ENCODE measurements at regions not wholly inside any gene's neighbourhood (a gene's known extent, or its start where the extent isn't known, plus 50 kb on each side); places are given as distances from the start of the nearest gene placed in this dataset.

DNA sequence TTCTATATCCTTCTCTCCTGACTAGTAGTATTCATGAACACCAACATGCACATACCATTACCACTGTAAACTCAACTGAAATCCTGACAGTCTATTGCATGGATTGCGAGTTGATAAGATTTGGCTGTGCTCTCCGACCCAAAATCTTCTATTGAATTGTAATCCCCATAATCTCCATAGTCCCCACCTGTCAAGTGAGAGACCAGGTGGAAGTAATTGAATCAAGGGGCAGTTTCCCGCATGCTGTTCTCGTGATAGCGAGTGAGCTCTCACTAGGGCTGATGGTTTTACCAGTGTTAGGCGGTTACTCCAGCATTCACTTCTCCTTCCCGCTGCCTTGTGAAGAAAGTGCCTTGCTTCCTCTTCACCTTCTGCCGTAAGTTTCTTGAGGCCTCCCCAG, 261.8 kb downstream of the PHF14 start:
- no peaks in the 10 kb centered on the region for H3K36me3 ChIP-seq
- DNase-seq = no peak
- intact Hi-C loops (cut with DNase I) = no loop called here

DNA sequence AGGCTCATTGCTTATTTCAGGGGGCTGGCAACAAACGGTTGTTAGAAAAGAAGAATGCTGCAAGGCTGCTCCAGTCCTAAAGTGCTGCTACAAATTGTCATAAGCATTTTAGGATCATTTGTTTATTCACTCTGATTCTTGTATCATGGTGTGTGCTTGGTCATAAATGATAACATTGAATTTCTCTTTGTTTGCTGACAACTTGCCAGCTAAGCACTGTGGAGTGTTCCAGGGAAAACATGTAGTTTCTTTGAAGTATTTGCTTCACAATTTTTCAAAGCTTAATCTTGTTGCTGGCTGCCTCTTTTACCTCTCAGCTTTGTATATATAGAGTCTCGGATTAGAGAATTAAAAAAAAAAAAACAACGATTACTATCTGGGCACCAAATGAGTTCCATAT, 263.0 kb downstream of the PHF14 start:
- no peaks in the 10 kb centered on the region for H3K4me1 ChIP-seq
- TF ChIP-seq, protein P1, sequence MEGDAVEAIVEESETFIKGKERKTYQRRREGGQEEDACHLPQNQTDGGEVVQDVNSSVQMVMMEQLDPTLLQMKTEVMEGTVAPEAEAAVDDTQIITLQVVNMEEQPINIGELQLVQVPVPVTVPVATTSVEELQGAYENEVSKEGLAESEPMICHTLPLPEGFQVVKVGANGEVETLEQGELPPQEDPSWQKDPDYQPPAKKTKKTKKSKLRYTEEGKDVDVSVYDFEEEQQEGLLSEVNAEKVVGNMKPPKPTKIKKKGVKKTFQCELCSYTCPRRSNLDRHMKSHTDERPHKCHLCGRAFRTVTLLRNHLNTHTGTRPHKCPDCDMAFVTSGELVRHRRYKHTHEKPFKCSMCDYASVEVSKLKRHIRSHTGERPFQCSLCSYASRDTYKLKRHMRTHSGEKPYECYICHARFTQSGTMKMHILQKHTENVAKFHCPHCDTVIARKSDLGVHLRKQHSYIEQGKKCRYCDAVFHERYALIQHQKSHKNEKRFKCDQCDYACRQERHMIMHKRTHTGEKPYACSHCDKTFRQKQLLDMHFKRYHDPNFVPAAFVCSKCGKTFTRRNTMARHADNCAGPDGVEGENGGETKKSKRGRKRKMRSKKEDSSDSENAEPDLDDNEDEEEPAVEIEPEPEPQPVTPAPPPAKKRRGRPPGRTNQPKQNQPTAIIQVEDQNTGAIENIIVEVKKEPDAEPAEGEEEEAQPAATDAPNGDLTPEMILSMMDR (IDR thresholded peaks at IDR 0.05) = no peak
- H3K27me3 ChIP-seq = no peaks in the 10 kb centered on the region
- intact Hi-C loops (cut with DNase I) = no loop called here
- no peaks in the 10 kb centered on the region for H3K9me3 ChIP-seq
- no peak overlapping the region for H3K9ac ChIP-seq (ENCODE audit: low read depth in 2 of 2, low read length in 2 of 2)
- DNase-seq = no peak
- H3K27ac ChIP-seq = no peak overlapping the region
- H3K36me3 ChIP-seq = no peaks in the 10 kb centered on the region
- H3K4me3 ChIP-seq = no peak overlapping the region

More for the DNA sequence above, 261.8 kb downstream of the PHF14 start:
- Histone ChIP-seq H3K27ac (no peak overlapping the region), H3K9ac (ENCODE audit: low read depth in 2 of 2, low read length in 2 of 2) (no peak overlapping the region), H3K27me3 (no peaks in the 10 kb centered on the region), H3K4me1 (no peaks in the 10 kb centered on the region), H3K4me3 (no peak overlapping the region), H3K9me3 (no peaks in the 10 kb centered on the region)
- TF ChIP-seq, protein P1 (IDR thresholded peaks at IDR 0.05) = no peak

DNA sequence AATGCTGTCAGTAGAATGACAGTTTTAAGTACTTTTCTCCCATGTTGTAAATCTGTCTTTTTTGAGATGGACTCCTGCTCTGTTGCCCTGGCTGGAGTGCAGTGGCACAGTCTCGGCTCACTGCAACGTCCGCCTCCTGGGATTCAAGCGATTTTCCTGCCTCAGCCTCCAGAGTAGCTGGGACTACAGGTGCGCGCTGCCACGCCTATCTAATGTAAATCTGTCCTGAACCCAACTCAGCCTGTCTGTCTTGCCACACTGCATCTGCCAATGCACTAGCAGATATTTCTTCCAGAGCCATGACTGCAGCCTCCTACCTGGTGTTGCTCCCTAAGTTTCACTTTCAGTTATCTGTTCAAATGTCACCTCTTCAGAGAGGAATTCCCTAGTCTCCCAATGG, 264.1 kb downstream of the PHF14 start:
- no peaks in the 10 kb centered on the region for H3K36me3 ChIP-seq
- no peaks in the 10 kb centered on the region for H3K9me3 ChIP-seq
- peak overlapping the region; percentile 13 for H3K4me3 ChIP-seq
- H3K27me3 ChIP-seq = no peaks in the 10 kb centered on the region
- TF ChIP-seq, protein P1 (IDR thresholded peaks at IDR 0.05) = no peak
- DNase-seq = peak; percentile 32
- no peaks in the 10 kb centered on the region for H3K4me1 ChIP-seq
- no peak overlapping the region for H3K9ac ChIP-seq (ENCODE audit: low read depth in 2 of 2, low read length in 2 of 2)
- H3K27ac ChIP-seq = no peak overlapping the region
- intact Hi-C loops (cut with DNase I) = no loop called here

DNA sequence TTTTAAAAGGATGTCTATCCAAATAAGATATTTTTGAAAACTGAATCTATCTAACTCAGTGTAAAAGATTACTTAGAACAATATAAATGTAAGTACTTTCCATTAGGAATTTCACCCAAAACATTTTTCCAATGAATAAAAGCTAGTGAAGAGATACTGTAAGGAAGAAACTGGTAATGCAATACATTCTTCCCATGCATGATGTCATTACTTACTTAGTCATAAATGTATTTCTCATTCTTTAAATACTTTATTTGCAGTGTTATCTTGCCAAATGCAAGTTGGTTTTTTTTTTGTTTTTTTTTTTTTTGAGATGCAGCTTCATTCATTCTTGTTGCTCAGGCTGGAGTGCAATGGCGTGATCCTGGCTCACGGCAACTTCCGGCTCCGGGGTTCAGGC, 265.6 kb downstream of the PHF14 start:
- intact Hi-C loops (cut with DNase I) = no loop called here
- Histone ChIP-seq H3K4me3 (no peak overlapping the region), H3K27me3 (no peaks in the 10 kb centered on the region), H3K36me3 (no peaks in the 10 kb centered on the region), H3K27ac (no peak overlapping the region), H3K9ac (ENCODE audit: low read depth in 2 of 2, low read length in 2 of 2) (no peak overlapping the region), H3K4me1 (no peaks in the 10 kb centered on the region), H3K9me3 (no peaks in the 10 kb centered on the region)
- DNase-seq = no peak
- TF ChIP-seq, protein P1 (IDR thresholded peaks at IDR 0.05) = no peak

DNA sequence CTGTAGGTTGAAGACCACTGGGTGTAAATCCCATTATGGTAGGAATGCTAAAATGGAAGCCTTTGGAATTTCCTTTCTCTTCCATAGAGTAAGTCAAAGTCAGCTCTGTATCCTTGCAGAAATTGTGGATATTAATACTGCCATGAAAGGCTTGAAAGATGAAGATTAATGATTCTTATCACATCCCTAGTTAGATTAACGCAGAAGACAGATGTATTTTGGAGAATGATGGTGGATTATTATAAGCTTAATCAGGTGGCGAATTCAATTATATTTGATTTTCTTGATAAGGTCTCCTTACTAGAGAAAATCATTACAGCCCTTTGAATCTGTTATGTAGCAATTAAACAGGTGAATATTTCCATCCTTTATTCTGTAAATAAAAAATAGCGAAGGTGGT, 270.1 kb downstream of the PHF14 start:
- no peaks in the 10 kb centered on the region for H3K27me3 ChIP-seq
- H3K36me3 ChIP-seq = no peaks in the 10 kb centered on the region
- no peak overlapping the region for H3K27ac ChIP-seq
- H3K9ac ChIP-seq (ENCODE audit: low read depth in 2 of 2, low read length in 2 of 2) = no peak overlapping the region
- TF ChIP-seq, protein P1 (IDR thresholded peaks at IDR 0.05) = no peak
- H3K9me3 ChIP-seq = no peaks in the 10 kb centered on the region
- intact Hi-C loops (cut with DNase I) = no loop called here
- no peak for DNase-seq
- no peaks in the 10 kb centered on the region for H3K4me1 ChIP-seq
- H3K4me3 ChIP-seq = no peak overlapping the region

DNA sequence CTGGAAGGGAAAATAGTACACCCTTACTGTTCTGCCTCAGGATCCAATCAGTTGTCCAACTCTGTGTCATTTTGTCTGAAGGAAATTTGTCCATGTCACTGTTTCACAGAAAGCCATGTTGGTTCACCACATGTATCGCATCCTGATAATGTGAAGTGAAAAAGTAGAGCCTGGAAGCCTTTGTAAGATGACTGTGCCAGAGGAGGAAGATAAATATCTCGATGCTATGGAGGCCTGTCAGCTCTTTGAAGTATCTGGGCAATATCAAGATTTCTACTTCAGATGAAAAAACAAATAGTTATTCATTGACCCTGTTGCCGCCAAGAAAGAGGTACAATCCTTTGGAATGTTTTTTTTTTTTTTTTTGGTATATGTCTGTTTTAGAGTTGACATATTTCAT, 270.5 kb downstream of the PHF14 start:
- Histone ChIP-seq H3K27me3 (no peaks in the 10 kb centered on the region), H3K27ac (no peak overlapping the region), H3K4me1 (no peaks in the 10 kb centered on the region), H3K4me3 (no peak overlapping the region), H3K36me3 (no peaks in the 10 kb centered on the region), H3K9ac (ENCODE audit: low read depth in 2 of 2, low read length in 2 of 2) (no peak overlapping the region), H3K9me3 (no peaks in the 10 kb centered on the region)
- intact Hi-C loops (cut with DNase I) = no loop called here
- no peak for DNase-seq
- TF ChIP-seq, protein P1 (IDR thresholded peaks at IDR 0.05) = no peak
